Lung (tissue), 11 donors: ENCODE measurements at regions not wholly inside any gene's neighbourhood (a gene's known extent, or its start where the extent isn't known, plus 50 kb on each side); places are given as distances from the start of the nearest gene placed in this dataset.

Experiments
- ATAC-seq: fragments of 200-7000 bp; cut with Tn5 transposase; one replicate; pipeline ENCODE4 v1.9.1; 2020; ENCODE audit warnings: moderate number of reproducible peaks; ENCODE audit not compliant: insufficient read depth, low FRiP score
- DNase-seq, 3 donors: peaks; one replicate each; pipeline ENCODE4 v3.0.0-alpha.2; 2013 to 2017
- H3K27ac ChIP-seq, 2 donors: one replicate each; pipeline ENCODE4 v1.5.1; 2013; ENCODE audit warnings: mild to moderate bottlenecking in 2 of 2, moderate library complexity in 2 of 2, control low read depth in 1 of 2, inconsistent platforms in 1 of 2, low read depth in 1 of 2, low read length in 1 of 2
- H3K27me3 ChIP-seq, 3 donors: one replicate each; pipeline ENCODE4 v1.5.1; 2013; ENCODE audit warnings: low read length in 2 of 3; ENCODE audit not compliant: control insufficient read depth in 3 of 3, insufficient read depth in 3 of 3
- H3K36me3 ChIP-seq, 4 donors: one replicate each; pipeline ENCODE4 v1.5.1; 2013; ENCODE audit warnings: low read length in 4 of 4, mild to moderate bottlenecking in 1 of 4, moderate library complexity in 1 of 4; ENCODE audit not compliant: control insufficient read depth in 4 of 4, insufficient read depth in 4 of 4
- H3K4me1 ChIP-seq, 5 donors: one replicate each; pipeline ENCODE4 v1.5.1; 2013; ENCODE audit warnings: low read length in 5 of 5, mild to moderate bottlenecking in 2 of 5, moderate library complexity in 1 of 5; ENCODE audit not compliant: control insufficient read depth in 5 of 5, insufficient read depth in 5 of 5
- H3K4me3 ChIP-seq: one replicate; pipeline ENCODE4 v1.5.1; 2013; ENCODE audit warnings: mild to moderate bottlenecking, control low read depth, moderate library complexity
- H3K9ac ChIP-seq, 2 donors: one replicate each; pipeline ENCODE4 v1.5.1; 2013; ENCODE audit warnings: low read length in 2 of 2, control low read depth in 1 of 2; ENCODE audit not compliant: insufficient read depth in 1 of 2
- H3K9me3 ChIP-seq, 4 donors: one replicate each; pipeline ENCODE4 v1.5.1; 2013; ENCODE audit warnings: low read length in 3 of 4, mild to moderate bottlenecking in 1 of 4, moderate library complexity in 1 of 4; ENCODE audit not compliant: control insufficient read depth in 4 of 4, insufficient read depth in 3 of 4
- CTCF ChIP-seq: IDR thresholded peaks from 2 replicates; pipeline ENCODE4 v1.5.1; 2012; ENCODE audit warnings: mild to moderate bottlenecking; ENCODE audit errors: control extremely low read depth, extremely low read depth
- WGBS, 2 donors: extraction: QIAGEN DNeasy Blood & Tissue Kit; methylation state at CpG; one replicate each; pipeline ENCODE4 v1.1.7; 2013; 5-methylcytosine and 5-hydroxymethylcytosine counted together
- donor health status: control.
- donor health status: control.
- donor health status: Bipolar disorder and iron deficiency.
- donor health status: healthy.
- donor health status: DM: yes; HTN: yes; CAD: no.

- H3K27ac ChIP-seq, result no peak overlapping the region
- TF ChIP-seq CTCF, result no peak
- no peak for ATAC-seq
- H3K9ac ChIP-seq, result no peak overlapping the region
- H3K9me3 ChIP-seq, result no peaks in the 10 kb centered on the region
- H3K4me3 ChIP-seq, result no peak overlapping the region
- H3K36me3 ChIP-seq, result no peaks in the 10 kb centered on the region
- no peak for DNase-seq
- H3K27me3 ChIP-seq, result no peaks in the 10 kb centered on the region
- no peaks in the 10 kb centered on the region for H3K4me1 ChIP-seq
- 89 to 90% methylated on average over 11 of the region's 11 CpGs for WGBS, 2 donors
These were observed 113.5 kb upstream of the RAB6C start for GRCh38 chr2:129865976-129866375.

GRCh38 chr2:129866391-129866790, 113.1 kb upstream of the RAB6C start:
- no peak overlapping the region for H3K27ac ChIP-seq
- H3K4me3 ChIP-seq, result no peak overlapping the region
- 95 to 96% methylated on average over 3 of the region's 3 CpGs for WGBS, 2 donors
- H3K9me3 ChIP-seq, result no peaks in the 10 kb centered on the region
- no peak for TF ChIP-seq CTCF
- H3K36me3 ChIP-seq, result no peaks in the 10 kb centered on the region
- H3K4me1 ChIP-seq, result no peaks in the 10 kb centered on the region
- H3K9ac ChIP-seq, result no peak overlapping the region
- ATAC-seq (no peak), DNase-seq (no peak)
- no peaks in the 10 kb centered on the region for H3K27me3 ChIP-seq

- WGBS, 2 donors, result 88 to 90% methylated on average over 8 of the region's 8 CpGs
- no peaks in the 10 kb centered on the region for H3K27me3 ChIP-seq
- DNase-seq (no peak), ATAC-seq (no peak)
- no peak overlapping the region for H3K4me3 ChIP-seq
- no peak for TF ChIP-seq CTCF
- no peaks in the 10 kb centered on the region for H3K9me3 ChIP-seq
- H3K27ac ChIP-seq, result no peak overlapping the region
- no peaks in the 10 kb centered on the region for H3K36me3 ChIP-seq
- no peak overlapping the region for H3K9ac ChIP-seq
- H3K4me1 ChIP-seq, result peaks cover 0 to 4% (median 0%) of the 10 kb centered on the region in 5 donors
These were observed 111.3 kb upstream of the RAB6C start for GRCh38 chr2:129868151-129868550.

- TF ChIP-seq CTCF, result no peak
- 76 to 90% methylated on average over 4 of the region's 4 CpGs for WGBS, 2 donors
These were observed 108.7 kb upstream of the RAB6C start for GRCh38 chr2:129870685-129871241.

More at GRCh38 chr2:129870685-129871241, 108.7 kb upstream of the RAB6C start:
- H3K27me3 ChIP-seq, result no peaks in the 10 kb centered on the region
- H3K4me1 ChIP-seq, result peaks cover 0 to 4% (median 0%) of the 10 kb centered on the region in 5 donors
- H3K9me3 ChIP-seq, result no peaks in the 10 kb centered on the region
- H3K9ac ChIP-seq, result no peak overlapping the region
- no peak overlapping the region for H3K4me3 ChIP-seq
- no peak overlapping the region for H3K27ac ChIP-seq
- no peaks in the 10 kb centered on the region for H3K36me3 ChIP-seq
- DNase-seq (no peak), ATAC-seq (no peak)
